ENCODE measurements at regions not wholly inside any gene's neighbourhood (a gene's known extent, or its start where the extent isn't known, plus 50 kb on each side); places are given as distances from the start of the nearest gene placed in this dataset.

- H3K4me2 ChIP-seq, result no peak overlapping the region
- H3K27me3 ChIP-seq (ENCODE audit: insufficient read depth, low read depth), result no peaks in the 10 kb centered on the region
- H4K20me1 ChIP-seq (ENCODE audit: insufficient read depth), result no peaks in the 10 kb centered on the region
- H3K79me2 ChIP-seq (ENCODE audit: insufficient read depth, low read depth), result no peaks in the 10 kb centered on the region
- no peak overlapping the region for H3K27ac ChIP-seq
- no peak overlapping the region for H2AFZ ChIP-seq (ENCODE audit: low read depth)
- H3K36me3 ChIP-seq (ENCODE audit: insufficient read depth), result no peaks in the 10 kb centered on the region
- TF ChIP-seq, protein P1, sequence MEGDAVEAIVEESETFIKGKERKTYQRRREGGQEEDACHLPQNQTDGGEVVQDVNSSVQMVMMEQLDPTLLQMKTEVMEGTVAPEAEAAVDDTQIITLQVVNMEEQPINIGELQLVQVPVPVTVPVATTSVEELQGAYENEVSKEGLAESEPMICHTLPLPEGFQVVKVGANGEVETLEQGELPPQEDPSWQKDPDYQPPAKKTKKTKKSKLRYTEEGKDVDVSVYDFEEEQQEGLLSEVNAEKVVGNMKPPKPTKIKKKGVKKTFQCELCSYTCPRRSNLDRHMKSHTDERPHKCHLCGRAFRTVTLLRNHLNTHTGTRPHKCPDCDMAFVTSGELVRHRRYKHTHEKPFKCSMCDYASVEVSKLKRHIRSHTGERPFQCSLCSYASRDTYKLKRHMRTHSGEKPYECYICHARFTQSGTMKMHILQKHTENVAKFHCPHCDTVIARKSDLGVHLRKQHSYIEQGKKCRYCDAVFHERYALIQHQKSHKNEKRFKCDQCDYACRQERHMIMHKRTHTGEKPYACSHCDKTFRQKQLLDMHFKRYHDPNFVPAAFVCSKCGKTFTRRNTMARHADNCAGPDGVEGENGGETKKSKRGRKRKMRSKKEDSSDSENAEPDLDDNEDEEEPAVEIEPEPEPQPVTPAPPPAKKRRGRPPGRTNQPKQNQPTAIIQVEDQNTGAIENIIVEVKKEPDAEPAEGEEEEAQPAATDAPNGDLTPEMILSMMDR (conservative IDR thresholded peaks at IDR 0.05; ENCODE audit: low read depth, low read length), result no peak
- no peaks in the 10 kb centered on the region for H3K4me1 ChIP-seq (ENCODE audit: low read depth, poor library complexity, severe bottlenecking)
- no peak overlapping the region for H3K4me3 ChIP-seq (IDR thresholded peaks at IDR 0.05; ENCODE audit: insufficient read depth, low read depth, low read length)
- no peak overlapping the region for H3K9ac ChIP-seq
Measured at GRCh38 chr11:112694245-112694644, 267.0 kb upstream of the NCAM1 start.

GRCh38 chr11:112694813-112695212, 266.4 kb upstream of the NCAM1 start:
- Histone ChIP-seq H3K27me3 (ENCODE audit: insufficient read depth, low read depth) (no peaks in the 10 kb centered on the region), H3K4me1 (ENCODE audit: low read depth, poor library complexity, severe bottlenecking) (no peaks in the 10 kb centered on the region), H3K9ac (no peak overlapping the region), H3K27ac (no peak overlapping the region), H4K20me1 (ENCODE audit: insufficient read depth) (no peaks in the 10 kb centered on the region), H3K4me3 (IDR thresholded peaks at IDR 0.05; ENCODE audit: insufficient read depth, low read depth, low read length) (no peak overlapping the region), H3K79me2 (ENCODE audit: insufficient read depth, low read depth) (no peaks in the 10 kb centered on the region), H3K36me3 (ENCODE audit: insufficient read depth) (no peaks in the 10 kb centered on the region), H3K4me2 (no peak overlapping the region), H2AFZ (ENCODE audit: low read depth) (no peak overlapping the region)
- TF ChIP-seq, protein P1 (conservative IDR thresholded peaks at IDR 0.05; ENCODE audit: low read depth, low read length), result no peak

- Histone ChIP-seq H3K36me3 (ENCODE audit: insufficient read depth) (no peaks in the 10 kb centered on the region), H3K79me2 (ENCODE audit: insufficient read depth, low read depth) (no peaks in the 10 kb centered on the region), H3K27me3 (ENCODE audit: insufficient read depth, low read depth) (no peaks in the 10 kb centered on the region), H3K4me2 (no peak overlapping the region), H3K9ac (no peak overlapping the region), H3K4me3 (IDR thresholded peaks at IDR 0.05; ENCODE audit: insufficient read depth, low read depth, low read length) (no peak overlapping the region), H2AFZ (ENCODE audit: low read depth) (no peak overlapping the region), H3K4me1 (ENCODE audit: low read depth, poor library complexity, severe bottlenecking) (no peaks in the 10 kb centered on the region), H3K27ac (no peak overlapping the region), H4K20me1 (ENCODE audit: insufficient read depth) (no peaks in the 10 kb centered on the region)
- TF ChIP-seq, protein P1 (conservative IDR thresholded peaks at IDR 0.05; ENCODE audit: low read depth, low read length), result no peak
Measured at GRCh38 chr11:112697391-112698178, 263.6 kb upstream of the NCAM1 start.

GRCh38 chr11:112705148-112705547, 256.1 kb upstream of the NCAM1 start:
- no peak overlapping the region for H3K27ac ChIP-seq

More at GRCh38 chr11:112705148-112705547, 256.1 kb upstream of the NCAM1 start:
- H3K4me1 ChIP-seq (ENCODE audit: low read depth, poor library complexity, severe bottlenecking), result no peaks in the 10 kb centered on the region
- no peak overlapping the region for H3K4me3 ChIP-seq (IDR thresholded peaks at IDR 0.05; ENCODE audit: insufficient read depth, low read depth, low read length)
- H3K27me3 ChIP-seq (ENCODE audit: insufficient read depth, low read depth), result no peaks in the 10 kb centered on the region
- H4K20me1 ChIP-seq (ENCODE audit: insufficient read depth), result no peaks in the 10 kb centered on the region
- TF ChIP-seq, protein P1 (conservative IDR thresholded peaks at IDR 0.05; ENCODE audit: low read depth, low read length), result no peak
- H2AFZ ChIP-seq (ENCODE audit: low read depth), result no peak overlapping the region
- no peaks in the 10 kb centered on the region for H3K36me3 ChIP-seq (ENCODE audit: insufficient read depth)
- H3K4me2 ChIP-seq, result no peak overlapping the region
- H3K9ac ChIP-seq, result no peak overlapping the region
- no peaks in the 10 kb centered on the region for H3K79me2 ChIP-seq (ENCODE audit: insufficient read depth, low read depth)
